Stromal cell of bone marrow (primary cell): ENCODE measurements at regions not wholly inside any gene's neighbourhood (a gene's known extent, or its start where the extent isn't known, plus 50 kb on each side); places are given as distances from the start of the nearest gene placed in this dataset.
"Not testable (repeated sequence)": the region's sequence is repeated elsewhere in the genome, so short reads cannot be mapped to it uniquely, and the experiment has no call there.

Experiments used
- DNase-seq: peaks from one replicate; pipeline ENCODE4 v3.0.0-alpha.2; 2012; ENCODE audit warnings: low read depth

DNA sequence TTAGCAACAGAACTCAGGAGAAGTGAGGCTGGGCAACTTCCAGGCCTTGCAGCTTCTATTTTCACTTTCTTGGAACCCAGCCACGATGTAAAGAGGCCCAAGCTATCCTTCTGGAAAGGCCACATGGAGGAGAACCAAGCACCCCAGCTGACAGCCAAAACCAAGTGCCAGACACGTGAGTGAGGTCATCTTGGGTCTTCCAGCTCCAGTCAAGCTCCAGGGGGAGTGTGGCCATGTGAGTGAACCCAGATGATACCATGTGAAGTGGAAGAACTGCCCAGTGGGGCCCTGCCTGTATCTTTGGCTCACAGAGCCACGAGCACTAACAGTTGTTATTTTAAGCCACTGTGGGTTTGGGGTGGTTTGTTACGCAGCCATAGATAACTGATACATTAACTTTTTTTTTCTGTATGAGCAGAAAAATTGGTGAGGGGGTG lies 126.8 kb upstream of the MAP1LC3B2 start:
- peak; percentile 43 for DNase-seq

DNA sequence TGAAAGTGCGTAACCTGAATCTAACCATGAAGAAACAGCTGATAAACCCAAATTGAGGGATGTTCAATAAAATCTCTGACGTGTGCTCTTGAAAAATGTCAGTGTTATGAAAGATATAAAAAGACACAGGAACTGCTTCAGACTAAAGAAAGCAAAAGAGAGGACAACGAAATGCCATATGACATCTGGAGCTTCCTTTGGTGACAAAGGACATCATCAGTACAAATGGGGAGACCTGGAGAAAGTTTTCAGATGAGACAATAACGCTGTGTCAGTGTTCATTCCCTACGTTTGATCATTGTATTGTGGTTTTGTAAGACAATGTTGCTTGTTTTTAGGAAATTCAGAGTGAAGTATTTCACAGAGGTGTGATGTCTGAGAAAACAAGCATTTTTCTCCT lies 125.9 kb upstream of the MAP1LC3B2 start:
- no peak for DNase-seq

DNA sequence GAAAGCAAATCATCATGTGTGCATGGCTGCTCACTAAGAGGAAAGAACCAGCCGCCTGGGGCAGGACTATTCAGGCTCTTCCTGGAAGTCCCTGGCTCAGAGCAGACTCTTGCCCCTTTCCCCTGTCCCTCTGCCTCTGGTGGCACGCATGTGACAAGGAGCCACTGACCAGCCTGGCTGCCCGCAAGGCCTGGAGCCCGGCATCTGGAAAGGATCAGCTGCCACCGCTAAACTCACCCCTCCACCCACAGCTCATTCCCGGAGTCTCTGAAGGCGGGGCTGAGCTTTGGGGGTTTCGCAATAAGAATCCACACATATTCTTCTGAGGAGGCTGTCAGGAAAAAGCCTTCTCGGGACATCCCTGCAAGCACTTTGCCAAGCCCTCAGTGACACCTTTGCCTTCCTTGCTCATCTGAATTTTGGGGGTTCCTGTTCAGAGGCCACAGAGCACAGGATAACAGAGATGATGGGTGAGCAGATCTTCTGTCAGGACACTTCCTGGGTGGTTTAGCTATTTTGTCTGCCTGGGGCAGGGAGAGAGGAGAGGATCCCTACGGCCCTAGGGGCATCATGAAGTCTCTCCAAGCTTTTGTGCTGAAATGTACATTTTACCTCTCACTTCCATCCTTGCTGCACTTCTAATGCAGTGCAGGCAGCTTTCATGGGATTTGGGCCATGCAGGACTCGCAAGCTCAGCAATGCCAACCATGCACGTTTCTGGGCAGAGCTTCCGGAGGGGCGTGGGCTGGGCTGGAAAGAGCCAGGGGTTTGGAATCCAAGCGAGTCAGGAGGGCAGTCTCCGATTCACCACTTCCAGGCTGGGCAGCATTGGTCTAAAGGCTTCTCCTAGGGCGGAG lies 124.8 kb upstream of the MAP1LC3B2 start:
- DNase-seq = peak; percentile 91

DNA sequence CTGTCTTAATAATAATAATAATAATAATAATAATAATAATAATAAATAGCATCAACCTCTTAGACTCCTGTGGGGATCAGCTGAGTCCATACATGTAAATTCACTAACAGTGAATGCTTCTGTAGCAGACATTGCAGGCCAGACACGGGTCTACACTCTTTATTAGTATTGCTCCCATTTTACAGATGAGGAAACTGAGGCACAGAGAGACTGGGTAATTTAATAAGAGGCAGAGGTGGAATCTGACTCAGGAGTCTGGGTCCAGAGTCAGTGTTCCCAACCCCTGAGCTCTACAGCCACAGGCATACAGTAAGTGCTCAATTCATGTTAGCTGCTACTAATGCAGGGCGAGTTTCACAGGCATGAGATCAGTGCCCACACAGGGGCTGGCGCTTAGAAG lies 123.2 kb upstream of the MAP1LC3B2 start:
- DNase-seq = no peak

DNA sequence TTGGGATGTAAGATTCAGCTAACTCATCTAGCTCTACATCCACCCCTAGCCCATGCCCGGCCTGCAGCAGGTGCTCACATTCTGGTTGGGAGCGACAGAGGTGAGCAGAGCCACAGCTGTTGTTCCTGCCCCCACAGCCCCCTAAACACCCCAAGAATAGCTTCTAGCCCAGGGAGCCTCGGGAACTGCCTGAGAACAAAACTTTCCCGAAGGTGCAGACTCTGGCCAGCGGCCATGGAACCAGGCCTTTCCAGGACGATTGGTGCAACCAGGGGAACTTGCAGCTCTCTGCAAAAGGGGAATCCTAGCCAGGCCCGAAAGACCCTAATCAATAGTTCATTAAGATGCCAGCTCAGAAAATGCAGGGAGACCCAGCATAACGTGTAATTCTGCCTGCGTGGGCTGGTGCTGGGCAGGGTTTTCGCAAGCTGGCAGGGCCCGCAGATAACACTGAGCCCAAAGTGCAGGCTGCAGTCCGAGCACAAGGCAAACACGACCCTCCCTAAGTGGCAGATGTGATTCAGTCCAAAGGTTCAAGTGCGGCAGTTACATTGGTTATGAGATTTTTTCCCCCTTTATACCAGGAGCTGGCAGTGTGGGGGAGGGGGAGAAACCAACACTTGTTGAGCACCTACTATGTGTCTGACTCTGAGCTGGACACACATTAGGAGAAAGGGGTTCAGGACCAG lies 122.5 kb upstream of the MAP1LC3B2 start:
- no peak for DNase-seq

DNA sequence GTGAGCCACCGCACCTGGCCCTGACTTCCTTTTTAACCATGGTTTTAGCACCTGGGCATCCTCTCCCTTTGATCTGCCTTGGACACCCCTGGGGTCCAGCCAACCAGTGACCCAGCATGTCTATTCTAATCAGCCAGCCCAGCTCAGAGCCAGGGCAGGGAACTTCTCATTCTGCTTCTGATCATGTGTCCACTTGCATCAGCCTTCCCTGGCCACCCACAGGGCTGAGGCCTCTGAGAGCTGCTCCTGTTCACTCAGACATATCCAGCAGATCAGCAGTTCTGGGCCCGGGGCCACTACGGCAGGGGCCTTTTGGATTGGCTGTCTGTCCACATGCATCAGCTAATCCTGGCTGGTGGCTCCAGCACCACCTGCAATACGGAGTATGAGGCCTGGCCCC lies 117.9 kb upstream of the MAP1LC3B2 start:
- DNase-seq = no peak

DNA sequence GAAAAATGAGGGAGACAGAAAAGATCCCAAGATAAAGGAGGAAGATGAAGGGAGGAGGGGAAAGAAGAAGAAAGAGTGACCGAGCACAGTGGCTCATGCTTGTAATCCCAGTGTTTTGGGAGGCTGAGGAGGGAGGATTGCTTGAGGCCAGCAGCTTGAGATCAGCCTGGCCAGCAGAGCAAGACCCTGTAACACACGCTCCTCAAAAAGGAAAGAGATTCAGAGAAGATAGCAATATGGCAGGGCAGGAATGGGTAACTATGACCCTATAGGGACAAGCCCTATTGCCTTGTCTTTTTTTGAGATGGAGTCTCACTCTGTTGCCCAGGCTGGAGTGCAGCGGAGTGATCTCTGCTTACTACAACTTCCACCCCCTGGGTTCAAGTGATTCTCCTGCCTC lies 116.9 kb upstream of the MAP1LC3B2 start:
- no peak for DNase-seq

DNA sequence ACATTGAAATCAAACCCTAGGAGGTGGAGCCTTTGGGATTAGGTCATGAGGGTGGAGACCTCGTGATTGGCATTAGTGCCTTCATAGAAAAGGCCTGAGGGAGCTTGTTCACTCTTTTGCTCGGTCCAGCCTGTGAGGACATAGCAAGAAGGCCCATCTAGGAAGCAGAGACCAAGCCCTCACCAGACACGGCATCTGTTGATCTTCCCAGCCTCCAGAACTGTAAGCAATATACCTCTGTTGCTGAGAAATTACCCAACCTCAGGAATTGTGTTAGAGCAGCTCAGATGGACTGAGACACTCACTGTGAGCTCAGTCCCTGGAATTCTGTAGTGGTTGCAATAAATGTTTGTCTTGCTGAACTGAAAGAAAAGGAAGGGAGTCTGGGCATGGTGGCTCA lies 116.2 kb upstream of the MAP1LC3B2 start:
- DNase-seq = no peak

DNA sequence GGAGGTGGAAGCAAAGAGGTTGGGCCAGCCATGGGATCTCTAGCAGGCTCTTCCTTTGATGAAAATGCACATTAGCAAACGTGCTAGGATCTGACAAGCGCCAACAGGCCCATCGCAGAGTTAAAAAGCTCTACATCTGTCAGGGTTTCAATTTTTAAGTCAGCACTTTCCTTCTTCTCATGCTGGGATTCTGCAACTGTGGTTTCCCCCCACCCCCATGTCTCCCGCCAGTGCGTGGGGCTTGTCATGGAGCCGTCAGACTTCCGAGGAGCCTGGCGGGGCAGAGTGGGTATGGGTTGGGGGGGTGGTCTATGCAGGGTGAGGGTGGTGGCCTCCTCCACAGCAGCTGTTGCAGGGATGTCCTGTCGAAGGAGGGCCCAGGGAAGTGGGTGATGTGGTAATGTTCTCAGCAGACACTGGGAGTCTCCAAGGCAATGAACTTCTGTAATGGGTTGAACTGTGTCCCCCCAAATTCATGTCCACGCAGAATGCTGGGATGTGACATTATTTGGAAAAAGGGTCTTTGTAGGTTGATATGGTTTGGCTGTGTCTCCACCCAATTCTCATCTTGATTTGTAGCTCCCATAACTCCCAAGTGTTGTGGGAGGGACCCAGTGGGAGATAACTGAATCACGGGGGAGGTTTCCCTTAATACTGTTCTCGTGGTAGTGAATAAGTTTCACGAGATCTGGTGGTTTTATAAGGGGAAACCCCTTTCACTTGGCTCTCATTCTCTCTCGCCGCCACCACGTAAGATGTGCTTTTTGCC lies 115.2 kb upstream of the MAP1LC3B2 start:
- DNase-seq = no peak

DNA sequence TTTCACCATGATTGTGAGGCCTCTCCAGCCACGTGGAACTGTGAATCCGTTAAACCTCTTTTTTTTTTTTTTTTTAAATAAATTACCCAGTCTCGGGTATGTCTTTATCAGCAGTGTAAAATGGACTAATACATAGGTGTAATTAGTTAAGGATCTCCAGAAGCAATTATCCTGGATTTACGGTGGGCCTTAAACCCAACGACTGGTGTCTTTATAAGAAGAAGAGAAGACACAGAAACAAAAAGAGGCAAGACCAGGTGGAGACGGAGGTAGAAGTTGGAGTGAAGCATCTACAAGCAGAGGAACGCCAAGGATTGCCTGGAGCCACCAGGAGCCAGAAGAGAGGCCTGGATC lies 114.6 kb upstream of the MAP1LC3B2 start:
- no peak for DNase-seq

DNA sequence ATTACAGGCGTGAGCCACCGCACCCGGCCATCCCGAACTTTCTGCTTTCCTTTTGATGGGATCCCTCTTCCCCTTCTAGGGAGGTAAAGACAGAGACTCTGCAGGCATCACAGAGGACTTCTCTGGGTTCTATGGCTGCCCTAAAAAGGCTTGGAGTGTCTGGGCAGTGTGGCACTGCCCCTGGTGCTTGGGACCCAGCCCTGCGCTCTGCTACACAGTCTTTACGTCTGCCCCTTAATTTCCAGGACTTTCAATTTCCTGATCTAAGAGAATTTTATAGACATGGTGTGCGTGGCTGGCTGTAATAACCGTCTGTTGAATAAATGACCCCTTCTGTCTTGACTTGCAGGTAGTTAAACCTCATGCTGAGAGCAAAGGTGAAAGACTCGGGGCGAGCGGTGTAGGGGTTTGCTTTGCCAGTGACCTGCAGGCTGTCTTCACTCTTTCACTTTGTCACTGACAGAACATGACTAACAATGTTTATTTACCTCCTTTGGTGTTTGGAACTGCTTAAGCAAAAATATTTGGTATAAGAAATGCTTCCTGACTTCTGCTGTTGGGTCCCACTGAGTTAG lies 110.9 kb upstream of the MAP1LC3B2 start:
- DNase-seq = no peak

DNA sequence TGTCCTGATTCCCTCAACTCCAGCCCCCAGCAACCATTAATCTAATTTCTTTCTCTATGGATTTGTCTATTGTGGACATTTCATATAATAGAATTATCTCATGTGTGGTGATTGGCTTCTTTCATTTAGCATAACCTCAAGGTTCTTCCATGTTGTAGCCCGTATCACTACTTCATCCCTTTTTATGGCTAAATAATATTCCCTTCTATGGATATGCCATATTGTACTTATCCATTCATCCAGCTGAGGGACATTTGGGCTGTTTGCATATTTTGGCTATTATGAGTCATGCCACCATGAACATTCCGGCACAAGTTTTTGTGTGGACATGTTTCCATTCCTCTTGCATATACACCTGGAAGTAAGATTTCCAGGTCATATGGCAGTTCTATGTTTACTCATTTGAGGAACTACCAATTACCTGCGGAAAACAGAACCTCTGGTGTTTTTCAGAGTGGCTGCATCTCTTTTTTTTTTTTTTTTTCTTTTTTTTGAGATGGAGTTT lies 108.7 kb upstream of the MAP1LC3B2 start:
- DNase-seq = no peak

DNA sequence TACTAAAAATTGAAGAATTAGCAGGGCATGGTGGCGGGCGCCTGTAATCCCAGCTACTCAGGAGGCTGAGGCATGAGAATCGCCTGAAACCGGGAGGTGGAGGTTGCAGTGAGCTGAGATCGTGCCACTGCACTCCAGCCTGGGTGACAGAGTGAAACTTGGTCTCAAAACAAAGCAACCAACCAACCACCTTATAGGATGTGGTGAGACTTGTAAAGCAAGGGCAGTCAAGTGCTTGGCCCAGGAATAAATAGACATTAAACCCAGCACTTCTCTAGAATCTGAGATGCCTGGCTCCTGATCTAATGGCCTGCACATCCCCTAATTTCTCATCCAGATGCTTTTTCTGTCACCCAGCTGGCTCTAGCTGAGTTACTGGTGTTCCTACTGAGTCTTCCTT lies 106.2 kb upstream of the MAP1LC3B2 start:
- DNase-seq = not testable (repeated sequence)

DNA sequence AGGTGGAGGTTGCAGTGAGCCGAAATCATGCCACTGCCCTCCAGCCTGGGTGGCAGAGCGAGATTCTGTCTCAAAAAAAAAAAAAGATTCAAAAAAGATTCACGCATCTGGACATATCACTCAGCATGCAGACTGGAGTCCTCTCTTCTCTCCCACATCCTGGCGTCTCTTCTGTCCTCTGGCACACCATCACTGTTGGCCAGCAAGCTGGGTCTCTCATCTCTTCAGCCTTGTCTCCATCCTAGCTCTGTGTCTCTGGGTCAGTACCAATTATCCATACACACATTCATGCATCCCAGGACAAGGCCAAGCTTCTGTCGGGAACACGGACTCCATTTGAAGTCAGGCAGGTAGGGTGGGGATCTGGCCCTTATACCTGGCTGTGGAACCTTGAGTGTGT lies 105.5 kb upstream of the MAP1LC3B2 start:
- no peak for DNase-seq

DNA sequence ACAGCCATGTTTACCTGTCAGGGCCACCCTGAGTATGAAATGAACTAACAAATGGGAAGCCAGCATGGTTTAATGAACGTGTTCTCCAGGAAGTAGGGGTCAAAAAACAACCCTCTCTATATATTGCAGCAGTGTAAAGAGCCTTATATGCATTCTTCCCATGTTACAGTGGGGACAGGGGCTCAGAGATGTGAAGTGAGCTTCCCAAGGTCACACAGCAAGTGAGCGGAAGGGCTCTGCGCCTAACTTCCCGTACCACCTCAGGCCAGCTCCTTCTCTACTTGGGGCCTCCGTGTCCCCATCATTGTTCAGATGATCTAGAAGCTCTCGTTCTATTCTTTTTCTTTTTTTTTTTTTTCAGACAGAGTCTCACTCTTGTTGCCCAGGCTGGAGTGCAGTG lies 105.1 kb upstream of the MAP1LC3B2 start:
- no peak for DNase-seq

DNA sequence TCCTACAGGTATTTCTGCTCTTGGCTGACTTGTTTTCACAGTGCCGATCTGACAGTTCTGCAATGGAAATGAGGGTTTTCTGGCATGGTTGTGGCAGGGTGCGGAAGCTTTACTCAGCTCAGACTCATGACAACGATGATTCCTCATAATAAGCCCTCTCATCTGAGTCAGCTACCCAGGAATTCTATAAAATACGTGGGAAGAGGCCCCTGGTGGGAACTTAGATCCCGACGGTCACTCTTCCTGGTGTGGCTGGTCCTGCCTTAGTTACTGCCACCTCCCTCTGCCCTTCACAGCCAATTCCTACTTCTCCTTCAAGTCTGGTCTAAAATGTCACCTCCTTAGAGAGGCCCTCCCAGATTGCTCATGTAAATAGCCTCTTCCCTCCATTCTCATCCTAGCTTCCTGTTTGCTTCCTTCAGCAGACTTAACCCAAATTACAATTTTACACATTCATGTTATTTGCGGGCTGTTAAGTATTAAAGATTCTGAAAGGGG lies 104.2 kb upstream of the MAP1LC3B2 start:
- DNase-seq = peak; percentile 93

DNA sequence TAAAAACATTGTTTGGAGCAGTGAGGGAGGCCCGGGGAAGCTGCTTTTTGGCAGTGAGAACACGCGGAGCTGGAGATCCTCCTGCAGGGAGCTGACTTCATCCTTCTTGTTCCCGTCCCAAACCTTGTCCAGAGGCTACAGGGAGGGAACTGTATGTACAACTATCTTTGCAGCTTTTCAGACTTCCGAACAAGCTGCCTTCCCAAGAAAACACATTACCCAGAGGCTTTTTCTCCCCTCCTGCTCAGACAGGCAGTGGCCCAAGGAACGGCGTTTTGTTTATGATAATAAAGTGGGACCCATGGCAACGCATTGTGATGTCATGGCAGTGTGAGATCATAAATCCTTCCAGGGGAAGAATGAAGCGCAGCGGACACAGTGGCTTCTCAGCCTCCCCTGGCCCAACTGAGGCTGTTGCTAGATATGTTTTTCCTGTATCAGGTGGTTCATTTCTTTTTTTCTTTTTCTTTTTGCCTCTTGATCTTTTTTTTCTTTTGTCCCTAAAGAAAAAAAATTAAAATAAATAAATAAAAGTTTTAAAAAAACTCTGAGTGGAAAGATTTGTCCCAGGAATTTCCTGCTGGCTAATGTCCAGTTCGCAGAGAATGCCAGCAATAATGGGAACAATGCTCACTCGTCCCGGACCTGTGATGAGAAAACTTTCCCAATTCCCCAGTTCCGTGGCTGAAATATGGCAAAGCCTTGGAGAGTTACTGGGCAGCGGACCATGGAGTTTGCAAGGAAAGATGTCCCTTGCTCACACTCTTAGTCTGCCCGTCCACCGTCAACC lies 103.4 kb upstream of the MAP1LC3B2 start:
- peak; percentile 94 for DNase-seq

DNA sequence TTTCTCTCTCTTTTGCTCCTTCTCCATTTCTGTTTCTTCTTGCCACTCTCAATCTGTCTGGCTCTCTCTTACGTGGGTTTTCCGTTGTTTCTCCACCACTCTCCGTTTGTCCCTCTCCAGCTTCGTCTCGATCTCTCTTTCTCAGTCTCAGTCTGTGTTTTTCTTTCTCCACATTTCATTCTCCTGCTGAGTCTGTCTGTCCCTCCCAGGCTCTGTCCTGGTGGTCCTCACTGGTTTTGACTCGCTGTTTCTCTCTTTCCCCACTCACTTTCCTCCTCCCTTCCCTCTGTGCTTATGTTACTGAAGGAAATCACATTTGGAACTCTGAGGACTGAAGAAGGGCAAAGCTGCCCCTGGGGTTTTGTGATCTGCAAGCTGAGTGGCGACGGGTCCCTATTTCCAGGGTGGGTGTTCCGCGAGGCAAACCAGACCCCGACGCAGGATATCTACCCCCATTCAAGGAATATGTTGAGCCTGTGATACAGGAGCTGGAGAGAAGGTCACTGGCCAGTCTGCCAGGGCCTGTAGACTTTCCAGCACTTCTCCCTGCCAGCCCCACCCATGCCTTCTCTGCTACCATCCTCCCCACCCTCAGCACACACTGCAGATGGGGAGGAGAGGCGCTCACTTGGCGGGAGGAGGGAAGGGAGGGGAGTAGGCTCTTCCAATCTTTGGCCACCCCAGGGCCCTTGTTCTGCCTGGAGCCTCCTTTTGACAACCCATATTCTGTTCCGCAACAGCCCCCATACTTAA lies 102.7 kb upstream of the MAP1LC3B2 start:
- no peak for DNase-seq

DNA sequence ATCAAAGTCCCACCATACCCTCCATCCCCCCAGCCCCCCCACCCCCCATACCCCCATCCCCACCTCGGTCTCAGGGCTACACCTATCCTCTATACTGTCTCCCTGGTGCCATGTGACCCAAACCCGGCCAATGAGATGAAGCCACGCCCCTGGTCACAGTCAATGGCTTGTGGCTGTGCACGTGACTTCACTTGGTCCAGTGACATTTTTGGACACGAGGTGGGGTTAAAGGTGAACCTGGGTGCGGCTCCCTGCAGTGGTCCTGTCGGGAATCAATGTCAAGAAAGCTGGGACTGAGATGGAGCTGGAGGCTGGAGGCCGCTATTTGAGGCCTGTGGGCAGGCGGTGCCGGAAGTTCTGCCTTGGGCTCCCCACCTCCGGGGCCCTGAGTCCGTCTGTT lies 100.7 kb upstream of the MAP1LC3B2 start:
- no peak for DNase-seq

DNA sequence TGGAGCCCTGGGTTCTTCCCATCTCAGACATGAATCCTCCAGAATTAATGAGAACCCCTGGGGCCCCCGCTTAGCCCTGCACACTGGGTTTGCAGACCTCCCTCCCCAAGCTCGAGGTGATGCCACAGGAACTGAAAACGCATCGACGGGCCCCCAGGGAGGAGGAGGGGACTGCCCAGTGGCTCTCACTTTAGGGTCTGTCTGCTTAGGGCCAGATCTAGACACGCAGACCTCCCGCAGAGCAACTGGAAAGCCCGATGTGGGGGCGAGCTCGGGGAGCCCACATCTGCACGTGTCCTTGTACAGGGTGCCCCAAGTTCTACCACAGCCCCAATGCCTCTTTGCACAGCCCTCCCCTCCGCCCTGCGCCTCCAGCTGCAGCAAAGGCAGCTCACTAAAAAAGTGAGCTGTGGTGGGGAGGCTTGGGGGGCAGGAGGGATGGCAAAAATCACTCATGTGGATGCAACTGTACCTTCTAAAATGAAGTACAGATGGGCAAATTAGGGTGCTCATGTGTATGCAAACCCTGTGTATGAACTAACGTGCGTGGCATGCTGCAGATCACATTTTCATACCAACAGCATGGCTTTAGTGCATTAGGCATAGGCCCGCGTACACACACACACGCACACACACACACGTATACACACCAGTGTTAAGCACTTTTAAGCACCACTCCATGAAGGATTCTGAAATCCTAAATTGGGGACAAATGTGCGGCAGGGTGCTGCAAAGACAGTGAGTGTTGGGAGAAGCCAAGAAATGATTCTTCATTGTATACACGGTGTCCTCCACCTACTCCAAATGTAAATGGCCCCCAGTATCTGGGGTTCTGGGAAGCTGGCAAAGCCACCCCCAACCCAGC lies 99.9 kb upstream of the MAP1LC3B2 start:
- no peak for DNase-seq
